ENCODE measurements at regions not wholly inside any gene's neighbourhood (a gene's known extent, or its start where the extent isn't known, plus 50 kb on each side); places are given as distances from the start of the nearest gene placed in this dataset.

GRCh38 chr7:88548399-88548798, 211.1 kb upstream of the ZNF804B start:
- TF ChIP-seq CTCF (IDR thresholded peaks at IDR 0.05) = no peak
- DNase-seq (ENCODE audit: low spot score) = no peak
- H3K27ac ChIP-seq = no peak overlapping the region
- no peak overlapping the region for H3K4me3 ChIP-seq

GRCh38 chr7:88546808-88547207, 212.7 kb upstream of the ZNF804B start:
- DNase-seq (ENCODE audit: low spot score) = no peak
- no peak overlapping the region for H3K4me3 ChIP-seq
- TF ChIP-seq CTCF (IDR thresholded peaks at IDR 0.05) = no peak
- no peak overlapping the region for H3K27ac ChIP-seq

- TF ChIP-seq CTCF (IDR thresholded peaks at IDR 0.05) = no peak
- Histone ChIP-seq H3K27ac (no peak overlapping the region), H3K4me3 (no peak overlapping the region)
- no peak for DNase-seq (ENCODE audit: low spot score)
Measured at GRCh38 chr7:88545663-88546062, 213.8 kb upstream of the ZNF804B start.

- DNase-seq (ENCODE audit: low spot score) = no peak
- no peak for TF ChIP-seq CTCF (IDR thresholded peaks at IDR 0.05)
Measured at GRCh38 chr7:88540012-88540411, 219.5 kb upstream of the ZNF804B start.

GRCh38 chr7:88539518-88539917, 220.0 kb upstream of the ZNF804B start:
- no peak for TF ChIP-seq CTCF (IDR thresholded peaks at IDR 0.05)
- H3K4me3 ChIP-seq = no peak overlapping the region
- no peak for DNase-seq (ENCODE audit: low spot score)
- H3K27ac ChIP-seq = no peak overlapping the region

More at GRCh38 chr7:88540012-88540411, 219.5 kb upstream of the ZNF804B start:
- Histone ChIP-seq H3K4me3 (no peak overlapping the region), H3K27ac (no peak overlapping the region)

GRCh38 chr7:88523645-88524044, 217.0 kb upstream of the STEAP4 start:
- H3K4me3 ChIP-seq = no peak overlapping the region
- no peak for DNase-seq (ENCODE audit: low spot score)
- no peak overlapping the region for H3K27ac ChIP-seq
- TF ChIP-seq CTCF (IDR thresholded peaks at IDR 0.05) = no peak

GRCh38 chr7:88522771-88523293, 216.1 kb upstream of the STEAP4 start:
- no peak for TF ChIP-seq CTCF (IDR thresholded peaks at IDR 0.05)
- DNase-seq (ENCODE audit: low spot score) = no peak
- no peak overlapping the region for H3K4me3 ChIP-seq
- H3K27ac ChIP-seq = no peak overlapping the region
